ENCODE measurements at regions not wholly inside any gene's neighbourhood (a gene's known extent, or its start where the extent isn't known, plus 50 kb on each side); places are given as distances from the start of the nearest gene placed in this dataset.

GRCh38 chr2:15842758-15843666, 97.3 kb upstream of the MYCN start:
- H3K9me3 ChIP-seq = no peaks in the 10 kb centered on the region
- DNase-seq = no peak
- no peaks in the 10 kb centered on the region for H3K27me3 ChIP-seq
- no peak overlapping the region for H3K27ac ChIP-seq
- no peak overlapping the region for H3K4me3 ChIP-seq
- intact Hi-C loops (cut with DNase I) = no loop called here
- no peak for FAIRE-seq
- ATAC-seq = no peak
- 79% methylated on average over 34 of the region's 34 CpGs for WGBS, 2 donors
- TF ChIP-seq CTCF (IDR thresholded peaks at IDR 0.05) = no peak
- no peaks in the 10 kb centered on the region for H3K36me3 ChIP-seq
- H3K4me1 ChIP-seq = no peaks in the 10 kb centered on the region

- TF ChIP-seq CTCF (IDR thresholded peaks at IDR 0.05) = no peak
- WGBS, 2 donors = 33 to 45% methylated on average over 11 of the region's 11 CpGs
- FAIRE-seq = no peak
- Histone ChIP-seq H3K36me3 (no peaks in the 10 kb centered on the region), H3K27ac (no peak overlapping the region), H3K27me3 (no peaks in the 10 kb centered on the region), H3K4me1 (no peaks in the 10 kb centered on the region), H3K4me3 (no peak overlapping the region), H3K9me3 (no peaks in the 10 kb centered on the region)
- ATAC-seq = no peak
- intact Hi-C loops (cut with DNase I) = no loop called here
- DNase-seq = no peak
These were observed 96.0 kb upstream of the MYCN start for GRCh38 chr2:15844211-15844801.

GRCh38 chr2:15845294-15845693, 95.1 kb upstream of the MYCN start:
- WGBS, 2 donors = 63 to 67% methylated on average over 3 of the region's 3 CpGs
- no peak for TF ChIP-seq CTCF (IDR thresholded peaks at IDR 0.05)
- no peak overlapping the region for H3K27ac ChIP-seq
- H3K27me3 ChIP-seq = no peaks in the 10 kb centered on the region
- FAIRE-seq = no peak
- H3K9me3 ChIP-seq = no peaks in the 10 kb centered on the region
- no peaks in the 10 kb centered on the region for H3K36me3 ChIP-seq
- H3K4me3 ChIP-seq = no peak overlapping the region
- no peak for ATAC-seq
- no peak for DNase-seq
- no peaks in the 10 kb centered on the region for H3K4me1 ChIP-seq
- intact Hi-C loops (cut with DNase I) = no loop called here

GRCh38 chr2:15845737-15846405, 94.5 kb upstream of the MYCN start:
- no peak for ATAC-seq
- DNase-seq = no peak
- TF ChIP-seq CTCF (IDR thresholded peaks at IDR 0.05) = no peak
- H3K9me3 ChIP-seq = no peaks in the 10 kb centered on the region
- intact Hi-C loops (cut with DNase I) = no loop called here
- H3K27me3 ChIP-seq = no peaks in the 10 kb centered on the region
- no peak overlapping the region for H3K4me3 ChIP-seq
- H3K36me3 ChIP-seq = no peaks in the 10 kb centered on the region
- no peak for FAIRE-seq
- no peak overlapping the region for H3K27ac ChIP-seq
- WGBS, 2 donors = 72 to 75% methylated on average over 10 of the region's 10 CpGs
- no peaks in the 10 kb centered on the region for H3K4me1 ChIP-seq
